IPS-NIHi7 (cell line): ENCODE measurements at regions not wholly inside any gene's neighbourhood (a gene's known extent, or its start where the extent isn't known, plus 50 kb on each side); places are given as distances from the start of the nearest gene placed in this dataset.
A peak's percentile ranks its signal among the peaks of the same experiment; 100 is the strongest.

Source experiments
- DNase-seq: peaks from one replicate; pipeline ENCODE4 v3.0.0; 2012; ENCODE audit warnings: mixed read lengths; ENCODE audit errors: extremely low spot score

DNA sequence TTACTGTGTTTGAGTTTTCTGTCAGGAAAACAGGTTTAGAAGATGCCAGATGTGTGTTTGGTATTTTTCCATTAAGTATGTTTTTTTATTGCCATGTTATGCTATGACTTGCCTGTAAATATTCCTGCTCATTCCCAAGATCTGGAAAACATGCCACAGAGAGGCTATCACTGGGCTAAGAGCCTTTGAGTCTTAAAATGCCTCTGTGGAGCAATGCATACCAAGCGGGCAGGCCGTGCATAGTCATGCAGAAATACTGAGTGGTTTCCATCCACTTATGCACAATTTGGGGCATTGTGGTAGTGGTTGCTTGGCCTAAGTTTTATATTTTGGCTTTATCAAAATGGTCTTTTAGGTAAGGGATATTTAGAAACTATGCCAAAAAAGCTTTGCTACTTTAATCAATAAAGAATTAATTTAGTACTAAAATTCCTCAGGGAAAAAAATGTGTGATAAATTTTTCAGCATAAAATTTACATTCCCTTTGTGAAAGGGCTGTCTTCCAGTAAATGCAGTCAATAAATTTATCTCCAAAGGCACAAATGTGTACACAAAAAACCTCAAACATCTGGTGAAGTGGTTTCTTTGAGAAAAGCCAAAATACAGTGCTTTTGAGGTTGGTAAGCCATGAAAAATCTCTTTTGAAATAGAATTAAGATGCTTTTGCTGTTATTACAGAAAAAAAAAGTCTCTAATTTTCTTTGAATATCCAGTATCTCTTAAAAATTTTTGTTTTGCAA, 341.3 kb upstream of the FBXO33 start:
- DNase-seq, result no peak

DNA sequence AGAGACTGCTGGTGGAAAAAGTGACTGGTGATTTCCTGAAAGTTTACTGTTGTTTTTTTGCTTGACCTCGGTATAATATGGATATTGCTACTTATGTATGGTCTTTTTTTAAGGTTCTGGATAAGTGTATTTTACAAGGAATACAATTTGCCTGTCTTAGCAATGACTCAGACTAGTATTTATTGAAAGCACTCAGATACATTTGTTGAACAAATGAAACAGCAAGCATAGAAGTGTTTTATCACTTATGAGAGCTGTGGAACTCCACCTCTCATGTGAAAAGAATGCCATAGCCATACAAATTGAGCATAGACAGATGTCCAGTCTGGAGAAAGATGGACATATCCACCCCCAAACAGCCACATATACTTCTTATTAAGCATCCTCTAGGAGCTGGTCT, 340.4 kb upstream of the FBXO33 start:
- no peak for DNase-seq

DNA sequence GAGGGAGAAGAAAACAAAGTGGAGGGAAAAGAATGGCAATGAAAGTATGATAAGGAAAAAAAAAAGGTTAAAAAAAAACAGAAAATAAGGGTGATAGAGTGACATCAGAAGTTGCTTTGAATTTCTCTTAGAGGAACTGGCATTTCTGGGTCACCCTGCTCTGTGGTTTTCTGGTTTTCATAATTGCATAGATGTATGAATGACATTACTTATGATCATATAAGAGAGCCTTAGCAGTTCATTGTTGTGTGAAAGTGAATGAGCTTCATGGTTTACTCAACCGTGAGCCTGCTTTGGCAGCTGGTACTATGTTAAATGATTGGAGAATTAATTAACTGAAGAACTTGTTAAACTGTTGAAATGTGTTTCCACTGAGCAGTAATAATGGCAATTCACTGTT, 336.4 kb upstream of the FBXO33 start:
- DNase-seq, result no peak

DNA sequence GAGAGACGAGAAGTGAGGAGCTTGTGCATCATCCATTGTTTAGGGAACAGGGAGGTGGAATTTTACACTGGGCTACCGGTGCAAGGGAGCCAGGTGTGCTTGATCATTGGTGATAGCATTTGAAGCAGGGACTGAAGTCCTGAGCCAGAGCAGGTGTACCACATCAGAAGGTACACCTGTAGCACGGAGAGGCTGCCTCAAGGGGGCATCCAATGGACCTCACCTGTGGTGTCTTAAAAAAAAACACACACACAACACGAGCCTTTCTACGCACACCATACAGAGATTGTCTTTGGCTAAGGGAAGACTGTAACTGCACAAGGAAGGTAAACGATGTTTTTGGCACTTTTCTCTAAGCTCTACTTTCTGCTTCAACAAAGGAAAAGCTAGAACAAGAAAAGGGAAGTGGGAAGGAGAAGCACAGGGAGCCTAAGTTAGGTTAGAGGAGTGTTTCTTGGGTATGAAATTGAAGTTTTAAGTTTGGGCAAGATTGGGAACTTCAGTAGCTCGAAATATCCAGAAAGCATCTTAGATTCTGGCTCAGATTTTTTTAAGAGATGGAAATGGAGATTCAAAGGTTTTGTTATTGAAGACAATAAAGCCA, 334.3 kb upstream of the FBXO33 start:
- DNase-seq, result peak; percentile 22

DNA sequence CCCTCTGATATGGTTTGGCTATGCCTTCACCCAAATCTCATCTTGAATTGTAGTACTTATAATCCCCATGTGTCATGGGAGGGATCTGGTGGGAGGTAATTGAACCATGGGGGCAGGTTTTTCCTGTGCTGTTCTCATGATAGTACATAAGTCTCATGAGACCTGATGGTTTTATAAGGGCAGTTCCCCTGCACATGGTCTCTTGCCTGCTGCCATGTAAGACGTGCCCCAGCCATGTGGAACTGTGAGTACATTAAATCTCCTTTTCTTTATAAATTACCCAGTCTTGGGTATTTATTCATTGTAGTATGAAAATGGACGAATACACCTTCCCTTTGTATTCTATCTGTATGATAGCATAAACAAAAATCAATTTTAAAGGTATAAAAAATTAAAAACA, 333.4 kb upstream of the FBXO33 start:
- no peak for DNase-seq

DNA sequence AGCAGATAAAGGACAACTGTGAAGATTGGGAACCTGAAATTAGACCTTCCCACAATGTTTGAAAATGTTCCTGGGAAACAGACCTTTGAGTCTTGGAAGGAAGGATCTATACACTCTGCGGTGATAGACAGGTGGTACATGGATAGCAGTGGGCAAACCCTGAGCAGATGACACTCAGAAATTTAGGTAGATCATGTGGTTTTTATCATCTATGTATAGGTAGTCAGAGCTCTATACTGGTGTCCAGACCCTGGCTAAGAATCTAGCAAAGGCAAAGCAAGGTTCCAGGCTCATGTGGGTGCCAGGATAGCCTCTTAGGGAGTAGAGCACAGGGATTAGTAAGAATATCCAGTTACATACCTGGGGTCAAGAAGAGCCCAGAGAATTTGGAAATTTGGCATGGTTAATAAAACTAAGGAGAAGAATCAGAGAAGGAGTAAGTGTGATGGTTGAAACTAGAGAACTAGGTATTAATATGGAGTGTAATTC, 331.2 kb upstream of the FBXO33 start:
- no peak for DNase-seq

DNA sequence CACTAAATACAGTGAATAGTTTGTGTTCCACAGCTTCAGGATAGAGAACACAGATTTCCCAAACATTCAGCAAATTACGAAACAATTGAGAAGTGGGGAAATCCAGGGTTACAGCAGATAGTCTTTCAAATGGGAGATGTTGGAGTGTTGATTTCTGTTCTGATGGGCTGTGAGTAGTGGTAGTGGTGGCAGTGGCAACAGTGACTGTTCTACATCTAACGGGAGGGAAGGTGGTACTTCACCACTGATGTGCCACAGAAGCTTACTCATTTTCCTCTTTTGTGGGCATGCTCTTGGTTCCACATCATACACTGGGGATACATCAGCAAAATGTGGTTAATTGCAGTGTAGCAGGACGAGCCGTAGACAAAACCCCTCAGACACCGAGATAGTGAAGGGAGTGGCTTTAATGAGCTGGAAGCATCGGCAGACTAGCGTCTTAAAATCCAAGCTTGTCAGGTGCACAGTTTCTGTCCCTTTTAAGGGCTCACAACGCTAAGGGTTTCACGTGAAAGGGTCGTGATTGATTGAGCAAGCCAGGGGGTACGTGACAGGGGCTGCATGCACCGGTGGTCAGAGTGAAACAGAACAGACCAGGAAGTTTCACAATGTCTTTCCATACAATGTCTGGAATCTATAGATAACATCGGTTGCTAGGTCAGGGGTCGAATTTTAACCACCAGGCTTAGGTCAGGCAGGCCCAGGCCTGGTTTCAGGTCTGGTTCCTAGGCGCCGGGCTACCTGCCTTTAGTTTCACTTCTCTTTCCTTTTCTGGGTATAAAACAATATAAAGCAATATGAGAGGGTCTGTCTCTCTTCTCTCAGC, 330.6 kb upstream of the FBXO33 start:
- no peak for DNase-seq

DNA sequence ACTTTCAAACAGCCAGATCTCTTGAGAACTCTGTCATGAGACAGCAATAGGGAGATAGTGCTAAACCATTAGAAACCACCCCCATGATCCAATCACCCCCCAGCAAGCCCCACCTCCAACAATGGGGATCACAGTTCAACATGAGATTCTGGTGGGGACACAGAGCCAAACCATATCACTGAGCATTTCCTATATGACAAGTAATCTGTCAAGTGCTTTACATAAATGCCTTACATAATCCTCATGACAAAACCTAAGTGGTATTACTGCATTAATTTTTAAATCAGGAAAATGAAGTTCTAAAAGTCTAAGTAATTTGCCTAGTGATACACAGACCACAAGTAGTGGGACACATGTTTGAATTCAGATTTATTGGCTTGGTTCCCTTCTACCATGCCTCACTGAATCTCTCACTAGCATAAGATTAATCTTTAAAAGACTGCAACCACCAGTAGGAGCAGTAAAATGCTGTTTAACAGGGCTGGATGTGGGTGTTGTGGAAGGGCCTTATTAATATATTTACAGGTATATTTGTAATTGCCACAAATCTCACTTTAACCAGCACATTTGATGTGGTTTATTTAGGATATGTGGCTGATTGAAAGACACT, 323.1 kb upstream of the FBXO33 start:
- no peak for DNase-seq

DNA sequence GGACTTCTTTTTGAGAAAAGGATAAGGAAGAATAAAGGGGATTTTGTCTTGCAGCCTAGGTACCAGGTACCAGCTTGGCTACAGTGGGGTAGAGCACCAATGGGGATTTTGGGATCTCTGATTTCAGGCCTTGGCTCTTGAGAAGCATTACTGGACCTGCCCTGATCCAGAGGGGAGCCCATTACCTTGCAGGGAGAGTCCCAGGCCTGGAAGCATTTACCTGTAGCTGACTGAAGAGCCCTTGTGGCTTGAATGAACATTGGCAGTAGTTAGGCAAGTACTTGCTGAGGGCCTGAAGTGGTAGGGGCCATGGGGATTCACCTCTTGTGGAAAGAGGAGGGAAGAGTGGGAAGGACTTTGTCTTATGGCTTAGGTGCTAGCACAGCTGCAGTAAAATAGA, 308.2 kb upstream of the FBXO33 start:
- DNase-seq, result no peak

DNA sequence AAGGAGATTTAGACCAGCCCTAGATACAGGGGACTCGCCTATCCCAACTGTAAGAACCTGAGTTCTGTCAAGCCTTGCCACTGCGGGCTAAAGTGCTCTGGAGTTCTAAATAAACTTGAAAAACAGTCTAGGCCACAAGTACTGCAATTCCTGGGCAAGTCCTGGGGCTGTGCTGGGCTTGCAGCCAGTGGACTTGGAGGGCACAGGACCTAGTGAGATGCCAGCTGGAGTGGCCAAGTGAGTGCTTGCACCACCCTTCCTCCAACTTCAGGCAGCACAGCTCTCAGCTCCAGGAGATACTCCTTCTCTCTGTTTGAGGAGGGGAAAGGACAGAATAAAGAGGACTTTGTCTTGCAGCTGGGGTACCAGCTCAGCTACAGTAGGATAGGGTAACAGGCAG, 307.6 kb upstream of the FBXO33 start:
- no peak for DNase-seq

DNA sequence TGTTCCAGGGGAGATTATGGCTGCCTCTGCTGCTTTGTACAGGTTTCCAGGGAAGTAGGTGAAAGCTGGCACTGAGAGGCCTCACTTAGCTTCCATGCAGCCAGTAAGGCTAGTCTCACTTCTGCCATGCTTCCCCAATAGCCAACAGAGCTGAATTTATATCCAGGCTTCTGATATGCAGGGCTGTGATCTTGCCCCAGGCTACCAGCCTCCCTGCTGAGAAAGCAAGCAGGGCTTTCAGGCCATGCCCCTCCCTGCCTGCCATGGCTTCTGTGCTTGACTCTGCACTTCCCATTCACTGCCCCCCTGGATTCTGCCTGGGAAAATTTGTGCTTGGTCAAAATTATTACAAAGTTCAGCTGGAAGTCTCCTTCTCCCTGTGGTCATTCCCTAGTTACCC, 302.1 kb upstream of the FBXO33 start:
- no peak for DNase-seq

DNA sequence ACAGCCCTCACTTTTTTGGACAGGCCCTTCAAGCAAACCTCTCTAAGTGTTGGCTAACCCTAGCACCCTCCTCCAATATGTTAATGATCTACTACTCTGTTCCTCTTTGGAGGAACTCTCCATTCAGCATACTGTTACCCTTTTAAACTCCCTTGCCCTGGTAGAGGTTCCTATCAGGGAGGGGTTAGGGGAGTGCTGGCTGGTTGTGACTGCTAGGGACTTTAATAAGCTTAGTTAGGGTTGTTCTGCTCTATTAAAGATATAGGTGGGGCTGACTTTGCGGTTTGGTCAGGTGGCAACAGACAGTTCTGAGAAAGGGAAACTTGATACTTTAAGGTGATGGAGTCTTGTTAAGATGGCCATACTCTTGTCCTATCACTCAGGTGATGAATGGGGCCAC, 301.5 kb upstream of the FBXO33 start:
- no peak for DNase-seq

DNA sequence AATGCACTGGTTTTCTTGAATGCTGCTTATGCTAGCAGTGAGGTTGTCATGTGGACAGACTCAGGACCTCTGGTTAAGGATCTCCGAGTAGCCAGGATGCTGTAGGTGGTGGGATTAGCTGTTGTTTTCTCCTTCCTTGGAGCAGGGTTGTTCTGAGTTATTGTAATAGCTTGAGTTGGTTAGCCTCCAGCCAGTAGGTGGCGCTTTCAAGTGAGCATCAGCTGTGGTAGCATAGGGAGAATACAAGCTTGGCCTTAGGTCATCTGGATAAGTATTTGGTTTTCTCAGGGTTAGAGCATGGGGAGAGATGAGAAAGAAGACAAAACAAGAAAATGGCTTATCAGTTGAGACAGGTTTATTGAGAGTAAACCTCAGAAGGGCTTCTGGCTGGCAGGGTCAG, 299.7 kb upstream of the FBXO33 start:
- DNase-seq, result no peak

DNA sequence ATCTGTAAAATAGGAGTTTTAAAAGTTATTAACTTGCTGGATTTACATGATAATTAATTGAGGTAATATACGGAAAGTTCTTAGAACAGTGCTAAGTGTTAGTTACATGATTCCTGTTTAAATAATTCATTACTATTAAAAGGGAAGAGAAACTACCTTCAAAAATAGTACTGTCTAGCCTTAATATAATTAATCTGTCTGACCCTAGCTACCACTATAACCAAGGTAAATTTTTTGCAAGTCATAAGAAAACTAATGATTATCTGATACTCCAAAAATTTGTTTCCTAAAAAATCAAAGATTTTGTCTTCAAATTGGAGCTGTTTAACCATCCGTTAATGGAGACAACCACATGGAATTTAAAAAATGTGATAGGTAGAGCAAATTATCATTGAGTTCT, 294.3 kb upstream of the FBXO33 start:
- no peak for DNase-seq

DNA sequence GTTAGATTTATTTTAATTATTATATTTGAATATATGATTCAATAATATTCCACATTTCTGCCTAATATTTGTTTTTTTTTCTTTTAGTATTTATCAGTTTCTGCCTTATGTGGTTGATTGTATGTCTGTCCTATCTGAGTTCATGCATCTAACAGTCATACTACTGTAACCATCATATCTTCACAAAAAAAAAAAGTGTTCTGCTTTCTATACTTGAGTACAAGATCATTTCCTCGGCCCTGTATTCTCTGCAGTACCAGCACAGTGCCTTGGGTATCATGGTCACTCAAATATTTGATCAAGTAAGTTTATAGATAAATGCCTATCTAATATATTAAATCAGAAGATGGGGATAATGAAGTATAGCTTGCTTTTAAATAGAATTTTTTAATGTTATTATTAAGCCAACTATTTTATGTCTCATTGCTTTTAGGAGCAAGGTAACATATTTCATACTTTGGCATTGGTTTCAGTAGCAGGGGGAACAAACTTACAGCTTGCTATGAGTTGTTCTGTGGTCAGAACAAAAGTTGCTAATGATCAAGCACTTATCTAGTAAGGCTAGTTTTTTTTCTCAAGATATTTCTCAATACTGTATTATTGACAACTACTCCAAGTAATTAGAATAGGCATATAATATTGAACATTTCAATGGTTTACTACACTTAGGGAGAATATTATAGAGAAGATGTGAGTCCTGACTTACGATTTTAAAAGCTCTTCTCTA, 290.5 kb upstream of the FBXO33 start:
- no peak for DNase-seq

DNA sequence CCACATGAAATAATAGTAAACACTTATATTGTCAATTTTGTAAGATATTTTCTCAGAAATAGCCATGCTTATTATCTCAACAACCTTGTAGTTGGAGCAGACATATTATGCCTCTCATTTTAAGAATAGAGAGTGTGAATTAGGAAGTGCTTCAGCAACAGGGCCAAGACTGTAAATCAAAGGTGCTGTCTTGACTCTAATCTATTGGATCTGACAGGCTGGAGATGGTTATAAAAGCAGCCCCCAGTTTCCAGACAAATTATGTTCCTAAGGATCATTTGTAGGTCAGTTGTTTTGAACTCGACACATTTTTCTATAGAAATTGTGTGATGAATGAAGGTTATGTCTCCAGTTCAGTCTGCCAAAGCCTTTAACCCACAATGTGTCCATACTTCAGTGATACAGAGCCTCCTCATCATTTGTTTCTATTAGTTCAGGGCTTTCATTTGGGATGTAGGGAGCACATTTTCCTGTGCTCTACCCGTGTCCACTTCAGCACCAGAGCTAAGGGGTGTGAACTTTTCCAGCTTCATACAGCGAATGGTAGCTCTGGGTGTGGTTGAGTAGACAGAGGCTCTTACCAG, 284.8 kb upstream of the FBXO33 start:
- no peak for DNase-seq

DNA sequence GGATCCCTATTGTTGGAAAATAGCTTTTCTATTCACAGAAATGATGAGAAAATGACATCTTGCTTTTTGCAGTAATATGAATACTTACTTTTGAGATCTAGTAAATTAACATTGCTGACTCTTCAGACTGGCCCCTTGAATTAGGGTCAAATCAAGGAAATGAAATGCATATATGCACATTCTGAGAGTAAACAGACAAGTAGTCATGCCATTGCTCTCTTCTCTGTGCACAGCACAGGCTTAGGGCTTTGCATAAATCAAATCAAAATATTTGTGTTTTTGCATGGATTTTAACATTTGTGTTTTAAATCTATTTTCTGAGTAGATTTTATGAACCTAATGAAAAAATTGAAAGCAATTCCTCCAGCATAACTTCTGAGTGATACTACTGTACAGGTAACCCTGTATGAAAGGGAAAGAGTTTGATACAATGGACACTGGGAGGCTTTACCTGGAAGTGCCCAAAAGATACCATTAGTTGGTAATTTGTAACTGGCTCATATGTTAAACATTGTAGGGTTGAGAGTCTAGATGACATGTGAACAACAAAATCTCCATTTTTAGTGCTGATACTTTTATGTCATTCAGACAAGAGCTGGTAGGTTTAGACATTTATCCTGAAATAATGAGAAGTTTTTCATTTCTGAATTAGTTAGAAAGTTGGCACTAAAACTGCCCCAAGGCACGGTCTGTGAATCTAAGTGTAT, 280.2 kb upstream of the FBXO33 start:
- no peak for DNase-seq

DNA sequence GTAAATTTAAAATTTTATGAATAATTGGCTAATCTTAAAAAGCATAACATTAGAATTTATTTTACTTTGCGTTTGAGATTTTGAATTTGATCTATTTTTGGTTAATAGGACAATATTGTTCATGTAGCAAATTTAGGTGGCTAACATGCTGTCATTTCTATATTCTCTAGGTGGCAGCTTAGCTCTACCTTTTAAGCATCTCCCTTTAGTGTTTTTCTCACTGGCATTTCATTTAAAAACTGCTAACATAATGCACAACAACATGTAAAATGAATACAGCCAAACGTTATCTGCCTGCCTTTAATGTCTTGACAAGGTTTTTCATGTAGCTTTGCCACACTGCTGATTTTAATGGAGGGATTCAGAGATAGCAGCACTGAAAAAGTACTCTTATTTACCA, 272.4 kb upstream of the FBXO33 start:
- DNase-seq, result no peak

DNA sequence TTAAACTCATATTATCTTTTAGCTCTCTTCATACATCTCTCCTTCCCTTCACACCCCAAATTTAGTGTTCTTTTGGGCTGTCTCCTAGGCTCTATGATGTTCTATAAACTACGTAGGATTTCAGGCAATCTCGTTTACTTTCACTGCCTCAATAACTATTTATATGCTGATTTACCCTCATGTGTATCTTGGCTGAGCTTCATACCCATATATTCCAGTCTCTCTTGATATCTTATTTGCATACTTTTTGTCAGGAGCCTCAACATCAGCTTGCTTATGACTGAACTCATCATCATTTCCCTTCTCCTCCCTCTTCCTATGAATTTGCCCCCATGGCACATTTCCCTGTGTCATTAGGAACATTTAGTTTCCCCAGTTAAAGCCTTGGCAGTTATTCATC, 262.1 kb upstream of the FBXO33 start:
- no peak for DNase-seq

DNA sequence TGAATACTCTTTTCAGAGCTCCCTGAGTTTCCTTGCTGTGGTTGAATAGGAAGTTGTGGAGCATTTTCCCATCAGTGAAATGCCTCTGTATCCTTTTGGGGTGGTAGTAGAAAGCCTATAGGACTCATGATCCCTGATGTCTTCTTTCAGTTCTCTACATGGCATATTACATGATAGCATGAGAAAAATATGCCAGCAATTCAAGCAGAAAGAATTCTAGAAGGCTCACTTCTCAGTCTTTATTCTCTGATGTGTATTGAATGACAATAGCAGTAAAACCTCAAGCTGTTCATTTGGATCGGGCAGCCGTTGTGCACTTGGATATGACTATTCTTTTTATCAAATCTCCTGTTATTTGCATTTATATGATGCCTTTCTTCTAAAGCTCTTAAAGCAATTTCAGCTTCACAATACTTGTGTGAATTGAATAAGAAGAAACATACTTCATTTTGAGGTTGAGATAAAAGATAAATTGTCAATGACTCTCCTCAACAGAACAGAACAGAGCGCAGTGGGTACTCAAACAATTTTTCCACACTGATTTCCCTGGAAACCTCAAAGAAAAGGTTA, 251.5 kb upstream of the FBXO33 start:
- no peak for DNase-seq
